ENCODE measurements at regions not wholly inside any gene's neighbourhood (a gene's known extent, or its start where the extent isn't known, plus 50 kb on each side); places are given as distances from the start of the nearest gene placed in this dataset.
A peak's percentile ranks its signal among the peaks of the same experiment; 100 is the strongest.
"Not testable (repeated sequence)": the region's sequence is repeated elsewhere in the genome, so short reads cannot be mapped to it uniquely, and the experiment has no call there.

- peak; percentile 5 for DNase-seq
These were observed 102.8 kb upstream of the OSBPL11 start for GRCh38 chr3:125697979-125698640.

- no peak for DNase-seq
These were observed 120.4 kb upstream of the OSBPL11 start for GRCh38 chr3:125715651-125716050.

GRCh38 chr3:125732151-125732550 lies 136.9 kb upstream of the OSBPL11 start:
- DNase-seq: not testable (repeated sequence)

- not testable (repeated sequence) for DNase-seq
These were observed 146.9 kb upstream of the OSBPL11 start for GRCh38 chr3:125741991-125742718.

GRCh38 chr3:125742845-125743244 lies 147.5 kb upstream of the OSBPL11 start:
- not testable (repeated sequence) for DNase-seq

- DNase-seq: not testable (repeated sequence)
These were observed 161.8 kb upstream of the OSBPL11 start for GRCh38 chr3:125757050-125757449.

GRCh38 chr3:125758641-125759130 lies 163.4 kb upstream of the OSBPL11 start:
- DNase-seq: not testable (repeated sequence)

- not testable (repeated sequence) for DNase-seq
These were observed 167.3 kb upstream of the OSBPL11 start for GRCh38 chr3:125762601-125763000.

- peak; percentile 67 for DNase-seq
These were observed 171.1 kb upstream of the OSBPL11 start for GRCh38 chr3:125766285-125766826.

GRCh38 chr3:125766931-125767330 lies 171.6 kb upstream of the OSBPL11 start:
- DNase-seq: peak; percentile 17

- no peak for DNase-seq
These were observed 172.3 kb upstream of the OSBPL11 start for GRCh38 chr3:125767641-125768040.

GRCh38 chr3:125768821-125769220 lies 173.5 kb upstream of the OSBPL11 start:
- not testable (repeated sequence) for DNase-seq

GRCh38 chr3:125771506-125771905 lies 176.2 kb upstream of the OSBPL11 start:
- not testable (repeated sequence) for DNase-seq

GRCh38 chr3:125774433-125775034 lies 179.2 kb upstream of the OSBPL11 start:
- not testable (repeated sequence) for DNase-seq

- DNase-seq: not testable (repeated sequence)
These were observed 179.8 kb upstream of the OSBPL11 start for GRCh38 chr3:125775106-125775505.

GRCh38 chr3:125775606-125776294 lies 180.5 kb upstream of the OSBPL11 start:
- DNase-seq: not testable (repeated sequence)

GRCh38 chr3:125779276-125779675 lies 184.0 kb upstream of the OSBPL11 start:
- not testable (repeated sequence) for DNase-seq

GRCh38 chr3:125779918-125780317 lies 184.6 kb upstream of the OSBPL11 start:
- not testable (repeated sequence) for DNase-seq

- DNase-seq: not testable (repeated sequence)
These were observed 186.4 kb upstream of the OSBPL11 start for GRCh38 chr3:125781678-125782077.

- not testable (repeated sequence) for DNase-seq
These were observed 178.7 kb upstream of the ROPN1B start for GRCh38 chr3:125790312-125790711.

- DNase-seq: not testable (repeated sequence)
These were observed 178.0 kb upstream of the ROPN1B start for GRCh38 chr3:125791021-125791420.

- DNase-seq: not testable (repeated sequence)
These were observed 159.0 kb upstream of the ROPN1B start for GRCh38 chr3:125810010-125810409.

Measured in central memory CD4-positive, alpha-beta T cell (primary cell).